HepG2 (cell line): ENCODE measurements at regions not wholly inside any gene's neighbourhood (a gene's known extent, or its start where the extent isn't known, plus 50 kb on each side); places are given as distances from the start of the nearest gene placed in this dataset.

Source experiments
- ATAC-seq: fragments of 200-7000 bp; cut with Tn5 transposase; 3 replicates; pipeline ENCODE4 v1.9.1; 2020; ENCODE audit warnings: mild to moderate bottlenecking, moderate library complexity
- BruUV-seq: library from RNA; stranded (reverse); fragments of 400-500 nt; replicated peaks from 2 replicates; lab custom pipeline; 2021; lab: Mats Ljungman, UMichigan
- CTCF ChIA-PET: fragments of 300-600 bp; formaldehyde crosslinking; extraction: SDS; loops from one replicate; lab custom pipeline; 2021; ENCODE audit warnings: low total read pairs, inconsistent platforms, low intra/inter-chr PET ratio; lab: Yijun Ruan, JAX
- POLR2A ChIA-PET: fragments of 350-600 bp; sonication (Branson Sonifier 250); formaldehyde crosslinking; loops from one replicate; lab custom pipeline; 2020; ENCODE audit warnings: antibody characterized with exemption, inconsistent platforms; lab: Yijun Ruan, JAX
- DNase-seq: peaks from one replicate; pipeline ENCODE4 v3.0.0-alpha.2; 2015; ENCODE audit warnings: low spot score
- FAIRE-seq: peaks from 3 replicates; lab custom pipeline; 2011; peaks lifted over from hg19 to GRCh38; lab: Jason Lieb, UNC
- H2AFZ ChIP-seq: one replicate; pipeline ENCODE4 v1.6.1; 2011; ENCODE audit warnings: low read length, inconsistent platforms
- H3K27ac ChIP-seq: fragments of 300-600 bp; 3 replicates; pipeline ENCODE4 v1.8.0; 2011; ENCODE audit warnings: mixed run types, mild to moderate bottlenecking, mixed read lengths, low read length, inconsistent platforms; ENCODE audit not compliant: insufficient read depth; ENCODE audit errors: extremely low read length
- H3K27me3 ChIP-seq, 2 experiments: fragments of 200-600 bp in 1 of 2; 2 replicates in 1 of 2; 3 replicates in 1 of 2; pipeline versions ENCODE4 v1.6.0 to v1.8.0; 2011; ENCODE audit warnings: low read length in 2 of 2, mild to moderate bottlenecking in 2 of 2, moderate library complexity in 2 of 2, inconsistent platforms in 1 of 2; ENCODE audit not compliant: insufficient read depth in 2 of 2, control insufficient read depth in 1 of 2
- H3K36me3 ChIP-seq, 2 experiments: fragments of 200-600 bp in 1 of 2; replicated peaks in 1 of 2; 2 replicates in 1 of 2; 3 replicates in 1 of 2; pipeline versions ENCODE4 v1.5.1 to v1.8.0; 2011; ENCODE audit warnings: low read length in 2 of 2, inconsistent platforms in 1 of 2; ENCODE audit not compliant: insufficient read depth in 2 of 2, control insufficient read depth in 1 of 2
- H3K4me1 ChIP-seq: 2 replicates; pipeline ENCODE4 v1.5.1; 2012; ENCODE audit warnings: low read length, inconsistent platforms; ENCODE audit not compliant: insufficient read depth
- H3K4me2 ChIP-seq: 2 replicates; pipeline ENCODE4 v1.6.0; 2011; ENCODE audit warnings: low read depth, low read length, inconsistent platforms
- H3K4me3 ChIP-seq, 3 experiments: fragments of 200-600 bp in 1 of 3; sonication (generic), shearing (Covaris generic) in 1 of 3; replicated peaks in 1 of 3; 2 replicates each; pipeline ENCODE4 v1.5.1; 2011 to 2016; ENCODE audit warnings: low read length in 3 of 3, inconsistent platforms in 2 of 3, low read depth in 2 of 3, mild to moderate bottlenecking in 2 of 3, control low read depth in 1 of 3, mixed read lengths in 1 of 3; ENCODE audit not compliant: insufficient read depth in 1 of 3
- H3K79me2 ChIP-seq: one replicate; pipeline ENCODE4 v1.6.1; 2011; ENCODE audit warnings: low read length, inconsistent platforms; ENCODE audit not compliant: insufficient read depth
- H3K9ac ChIP-seq: 2 replicates; pipeline ENCODE4 v1.6.0; 2011; ENCODE audit warnings: mild to moderate bottlenecking, low read depth, low read length, inconsistent platforms; ENCODE audit not compliant: insufficient read depth
- H3K9me3 ChIP-seq: 2 replicates; pipeline ENCODE4 v1.5.1; 2012; ENCODE audit warnings: mild to moderate bottlenecking, low read length
- H4K20me1 ChIP-seq: 2 replicates; pipeline ENCODE4 v1.6.0; 2011; ENCODE audit warnings: inconsistent platforms, mild to moderate bottlenecking, low read length, moderate library complexity; ENCODE audit not compliant: insufficient read depth
- THAP8 ChIP-seq: sonication (generic); formaldehyde crosslinking; IDR thresholded peaks from 2 replicates; pipeline ENCODE4 v1.5.1; 2020; ENCODE audit warnings: missing genetic modification reagents, mild to moderate bottlenecking, borderline replicate concordance
- in situ Hi-C: cut with HindIII; loops from 2 replicates; pipeline ENCODE4 v1.10.0; 2017; ENCODE audit warnings: low pct_unique_long_range_greater_than_20kb; ENCODE audit not compliant: extremely low pct_ligation_motif_present
- intact Hi-C: fragments of 100-400 bp; cut with micrococcal nuclease; formaldehyde crosslinking; loops from one replicate; pipeline ENCODE4 v1.10.0; 2022; ENCODE audit not compliant: unreplicated experiment
- TF ChIP-seq, protein P1 (sequence below): sonication (generic); formaldehyde crosslinking; IDR thresholded peaks from 2 replicates; pipeline ENCODE4 v1.5.1; 2020; ENCODE audit warnings: mild to moderate bottlenecking, missing genetic modification reagents, borderline replicate concordance

DNA sequence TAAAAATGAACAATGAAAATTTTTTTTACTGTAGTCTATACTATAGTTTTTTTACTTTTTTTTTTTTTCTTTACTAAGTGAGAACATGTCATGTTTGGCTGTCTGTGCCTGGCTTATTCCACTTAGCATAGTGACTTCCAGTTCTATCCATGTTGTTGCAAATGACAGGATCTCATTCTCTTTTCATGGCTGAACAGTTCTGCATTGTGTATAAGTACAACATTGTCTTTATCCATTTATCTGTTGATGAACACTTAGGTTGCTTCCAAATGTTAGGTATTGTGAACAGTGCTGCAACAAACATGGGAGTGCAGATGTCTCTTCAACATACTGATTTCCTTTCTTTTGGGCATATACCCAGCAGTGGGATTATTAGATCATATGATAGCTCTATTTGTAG is 88.1 kb upstream of the CCDC90B start:
- Histone ChIP-seq H3K9me3 (no peaks in the 10 kb centered on the region), H3K79me2 (no peaks in the 10 kb centered on the region), H3K27me3 (no peaks in the 10 kb centered on the region; a peak in 1 of 5 replicates), H3K27ac (no peak overlapping the region), H3K4me2 (no peak overlapping the region), H3K4me1 (no peaks in the 10 kb centered on the region), H2AFZ (no peak overlapping the region), H3K9ac (no peak overlapping the region), H3K36me3 (no peaks in the 10 kb centered on the region), H4K20me1 (no peaks in the 10 kb centered on the region), H3K4me3 (no peak overlapping the region)
- CTCF ChIA-PET = no interaction called here
- TF ChIP-seq THAP8 (CRISPR knock-in tag) = no peak
- TF ChIP-seq, protein P1, sequence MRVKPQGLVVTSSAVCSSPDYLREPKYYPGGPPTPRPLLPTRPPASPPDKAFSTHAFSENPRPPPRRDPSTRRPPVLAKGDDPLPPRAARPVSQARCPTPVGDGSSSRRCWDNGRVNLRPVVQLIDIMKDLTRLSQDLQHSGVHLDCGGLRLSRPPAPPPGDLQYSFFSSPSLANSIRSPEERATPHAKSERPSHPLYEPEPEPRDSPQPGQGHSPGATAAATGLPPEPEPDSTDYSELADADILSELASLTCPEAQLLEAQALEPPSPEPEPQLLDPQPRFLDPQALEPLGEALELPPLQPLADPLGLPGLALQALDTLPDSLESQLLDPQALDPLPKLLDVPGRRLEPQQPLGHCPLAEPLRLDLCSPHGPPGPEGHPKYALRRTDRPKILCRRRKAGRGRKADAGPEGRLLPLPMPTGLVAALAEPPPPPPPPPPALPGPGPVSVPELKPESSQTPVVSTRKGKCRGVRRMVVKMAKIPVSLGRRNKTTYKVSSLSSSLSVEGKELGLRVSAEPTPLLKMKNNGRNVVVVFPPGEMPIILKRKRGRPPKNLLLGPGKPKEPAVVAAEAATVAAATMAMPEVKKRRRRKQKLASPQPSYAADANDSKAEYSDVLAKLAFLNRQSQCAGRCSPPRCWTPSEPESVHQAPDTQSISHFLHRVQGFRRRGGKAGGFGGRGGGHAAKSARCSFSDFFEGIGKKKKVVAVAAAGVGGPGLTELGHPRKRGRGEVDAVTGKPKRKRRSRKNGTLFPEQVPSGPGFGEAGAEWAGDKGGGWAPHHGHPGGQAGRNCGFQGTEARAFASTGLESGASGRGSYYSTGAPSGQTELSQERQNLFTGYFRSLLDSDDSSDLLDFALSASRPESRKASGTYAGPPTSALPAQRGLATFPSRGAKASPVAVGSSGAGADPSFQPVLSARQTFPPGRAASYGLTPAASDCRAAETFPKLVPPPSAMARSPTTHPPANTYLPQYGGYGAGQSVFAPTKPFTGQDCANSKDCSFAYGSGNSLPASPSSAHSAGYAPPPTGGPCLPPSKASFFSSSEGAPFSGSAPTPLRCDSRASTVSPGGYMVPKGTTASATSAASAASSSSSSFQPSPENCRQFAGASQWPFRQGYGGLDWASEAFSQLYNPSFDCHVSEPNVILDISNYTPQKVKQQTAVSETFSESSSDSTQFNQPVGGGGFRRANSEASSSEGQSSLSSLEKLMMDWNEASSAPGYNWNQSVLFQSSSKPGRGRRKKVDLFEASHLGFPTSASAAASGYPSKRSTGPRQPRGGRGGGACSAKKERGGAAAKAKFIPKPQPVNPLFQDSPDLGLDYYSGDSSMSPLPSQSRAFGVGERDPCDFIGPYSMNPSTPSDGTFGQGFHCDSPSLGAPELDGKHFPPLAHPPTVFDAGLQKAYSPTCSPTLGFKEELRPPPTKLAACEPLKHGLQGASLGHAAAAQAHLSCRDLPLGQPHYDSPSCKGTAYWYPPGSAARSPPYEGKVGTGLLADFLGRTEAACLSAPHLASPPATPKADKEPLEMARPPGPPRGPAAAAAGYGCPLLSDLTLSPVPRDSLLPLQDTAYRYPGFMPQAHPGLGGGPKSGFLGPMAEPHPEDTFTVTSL (CRISPR knock-in tag) = no peak
- POLR2A ChIA-PET = no interaction called here
- no peak for DNase-seq
- no TSS peak for BruUV-seq
- in situ Hi-C loops = no loop called here
- intact Hi-C loops = no loop called here
- ATAC-seq = no peak
- FAIRE-seq = no peak
